ENCODE measurements at regions not wholly inside any gene's neighbourhood (a gene's known extent, or its start where the extent isn't known, plus 50 kb on each side); places are given as distances from the start of the nearest gene placed in this dataset.
A peak's percentile ranks its signal among the peaks of the same experiment; 100 is the strongest.

DNA sequence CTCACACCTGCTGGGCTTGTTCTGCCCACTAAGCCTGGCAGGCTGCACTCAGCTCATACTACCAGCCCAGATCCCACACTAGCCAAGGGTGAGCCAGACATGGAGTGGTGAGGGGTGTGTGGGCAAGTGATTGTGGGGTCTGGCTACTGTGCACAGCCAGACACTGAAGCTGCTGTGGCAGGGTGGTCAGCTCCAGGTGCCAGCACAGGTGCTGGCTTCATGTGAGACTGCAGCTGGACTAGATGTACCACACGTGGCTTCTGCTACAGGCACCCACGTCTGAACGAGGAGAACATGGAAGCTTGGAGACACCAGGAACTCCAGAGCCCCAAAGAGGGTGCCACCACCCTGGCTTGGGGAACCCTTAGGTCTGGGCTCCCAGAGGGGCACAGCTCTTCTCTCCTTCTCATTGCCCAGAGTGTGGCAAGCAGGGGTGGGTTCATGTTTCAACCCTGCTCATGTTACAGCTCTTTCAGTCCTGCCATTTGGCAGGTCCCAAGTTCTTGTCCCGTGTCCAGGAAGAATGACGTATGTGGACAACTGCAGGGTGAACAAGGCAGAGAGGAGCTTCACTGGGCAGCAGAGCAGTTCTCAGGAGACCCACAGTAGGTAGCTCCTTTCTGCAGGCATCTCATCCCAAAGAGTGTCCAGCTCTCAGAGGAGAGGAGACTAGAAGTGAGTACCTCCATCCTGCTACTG is 1624.2 kb upstream of the TMEFF2 start:
- Histone ChIP-seq H3K4me1 (no peaks in the 10 kb centered on the region), H3K36me3 (no peaks in the 10 kb centered on the region), H3K27me3 (no peaks in the 10 kb centered on the region), H3K9me3 (no peaks in the 10 kb centered on the region), H3K4me3 (no peak overlapping the region), H3K27ac (no peak overlapping the region)
- intact Hi-C loops (cut with DNase I) = no loop called here
- WGBS, 2 donors = 62 to 71% methylated on average over 5 of the region's 5 CpGs
- TF ChIP-seq, protein P1, sequence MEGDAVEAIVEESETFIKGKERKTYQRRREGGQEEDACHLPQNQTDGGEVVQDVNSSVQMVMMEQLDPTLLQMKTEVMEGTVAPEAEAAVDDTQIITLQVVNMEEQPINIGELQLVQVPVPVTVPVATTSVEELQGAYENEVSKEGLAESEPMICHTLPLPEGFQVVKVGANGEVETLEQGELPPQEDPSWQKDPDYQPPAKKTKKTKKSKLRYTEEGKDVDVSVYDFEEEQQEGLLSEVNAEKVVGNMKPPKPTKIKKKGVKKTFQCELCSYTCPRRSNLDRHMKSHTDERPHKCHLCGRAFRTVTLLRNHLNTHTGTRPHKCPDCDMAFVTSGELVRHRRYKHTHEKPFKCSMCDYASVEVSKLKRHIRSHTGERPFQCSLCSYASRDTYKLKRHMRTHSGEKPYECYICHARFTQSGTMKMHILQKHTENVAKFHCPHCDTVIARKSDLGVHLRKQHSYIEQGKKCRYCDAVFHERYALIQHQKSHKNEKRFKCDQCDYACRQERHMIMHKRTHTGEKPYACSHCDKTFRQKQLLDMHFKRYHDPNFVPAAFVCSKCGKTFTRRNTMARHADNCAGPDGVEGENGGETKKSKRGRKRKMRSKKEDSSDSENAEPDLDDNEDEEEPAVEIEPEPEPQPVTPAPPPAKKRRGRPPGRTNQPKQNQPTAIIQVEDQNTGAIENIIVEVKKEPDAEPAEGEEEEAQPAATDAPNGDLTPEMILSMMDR (IDR thresholded peaks at IDR 0.05) = no peak
- peak in 1 of 6 donors; percentile 24 for DNase-seq
- FAIRE-seq = no peak
- ATAC-seq = no peak

DNA sequence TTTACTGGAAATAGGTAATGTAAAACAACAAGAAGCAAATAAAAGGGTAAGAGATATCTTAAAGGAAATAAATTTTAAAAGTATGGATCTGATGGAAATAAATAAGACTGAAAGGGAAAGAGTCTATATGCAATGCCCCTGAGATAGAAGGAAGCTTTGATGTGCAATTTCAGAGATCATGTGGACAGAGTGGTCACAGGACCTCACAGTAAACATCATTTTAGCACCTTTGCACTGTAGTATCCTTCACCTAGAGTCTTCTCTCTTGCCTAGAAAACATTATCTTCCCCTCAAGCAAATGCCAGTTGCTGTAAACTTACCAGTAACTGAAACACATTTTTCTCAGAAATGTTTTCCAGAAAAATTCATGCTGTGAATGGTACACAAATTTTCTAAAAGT is 1621.3 kb upstream of the TMEFF2 start:
- TF ChIP-seq, protein P1 (IDR thresholded peaks at IDR 0.05) = no peak
- no peak for FAIRE-seq
- intact Hi-C loops (cut with DNase I) = no loop called here
- no peak for DNase-seq
- no peaks in the 10 kb centered on the region for H3K36me3 ChIP-seq
- no peak overlapping the region for H3K4me3 ChIP-seq
- ATAC-seq = no peak
- no peaks in the 10 kb centered on the region for H3K4me1 ChIP-seq
- H3K9me3 ChIP-seq = no peaks in the 10 kb centered on the region
- no peak overlapping the region for H3K27ac ChIP-seq
- H3K27me3 ChIP-seq = no peaks in the 10 kb centered on the region

DNA sequence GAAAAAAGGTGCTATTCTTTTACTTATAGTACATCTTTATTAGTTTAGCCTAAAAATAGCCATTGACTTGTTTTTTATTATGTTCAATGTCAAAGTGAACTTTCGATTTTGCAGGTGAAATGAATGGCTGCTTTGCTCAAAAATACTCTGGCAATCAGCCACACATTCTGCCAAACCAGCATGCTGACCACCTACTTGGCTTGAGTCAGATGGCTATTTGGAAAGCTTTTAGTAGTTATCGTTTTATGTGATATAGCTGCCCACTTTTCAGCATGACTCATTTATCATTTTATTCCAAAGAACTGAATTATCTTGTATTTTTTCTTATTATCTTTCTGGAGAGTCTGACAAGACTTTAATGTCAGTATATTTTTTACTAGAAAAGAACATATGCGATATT is 1615.8 kb upstream of the TMEFF2 start:
- no peaks in the 10 kb centered on the region for H3K9me3 ChIP-seq
- no peaks in the 10 kb centered on the region for H3K27me3 ChIP-seq
- H3K4me1 ChIP-seq = no peaks in the 10 kb centered on the region
- FAIRE-seq = no peak
- H3K4me3 ChIP-seq = no peak overlapping the region
- no peak for ATAC-seq
- intact Hi-C loops (cut with DNase I) = no loop called here
- no peak for DNase-seq
- 51 to 57% methylated on average over 3 of the region's 3 CpGs for WGBS, 2 donors
- H3K36me3 ChIP-seq = no peaks in the 10 kb centered on the region
- H3K27ac ChIP-seq = no peak overlapping the region
- TF ChIP-seq, protein P1 (IDR thresholded peaks at IDR 0.05) = no peak

DNA sequence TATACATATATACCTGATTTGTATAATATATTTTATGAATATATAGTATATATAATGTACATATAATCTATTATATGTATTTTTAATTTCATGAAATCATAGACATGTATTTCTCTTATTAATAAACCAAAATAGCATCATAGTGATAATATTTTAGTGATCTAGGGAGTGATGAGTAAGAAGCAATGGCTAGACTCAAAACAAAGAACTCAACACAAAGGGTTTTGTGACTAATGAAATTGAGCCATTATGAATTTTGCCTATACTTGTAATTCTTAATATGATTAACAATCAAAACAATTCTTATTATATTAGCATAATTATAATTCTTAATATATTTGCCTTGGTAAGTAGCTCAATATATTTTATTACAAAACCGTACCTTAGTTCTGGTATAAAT is 1614.1 kb upstream of the TMEFF2 start:
- no peaks in the 10 kb centered on the region for H3K27me3 ChIP-seq
- ATAC-seq (no peak), FAIRE-seq (no peak), DNase-seq (no peak)
- intact Hi-C loops (cut with DNase I) = no loop called here
- H3K9me3 ChIP-seq = no peaks in the 10 kb centered on the region
- no peak overlapping the region for H3K27ac ChIP-seq
- no peaks in the 10 kb centered on the region for H3K4me1 ChIP-seq
- WGBS, 2 donors = 81 to 95% methylated on average over 1 of the region's 1 CpG
- TF ChIP-seq, protein P1 (IDR thresholded peaks at IDR 0.05) = no peak
- H3K36me3 ChIP-seq = no peaks in the 10 kb centered on the region
- no peak overlapping the region for H3K4me3 ChIP-seq

DNA sequence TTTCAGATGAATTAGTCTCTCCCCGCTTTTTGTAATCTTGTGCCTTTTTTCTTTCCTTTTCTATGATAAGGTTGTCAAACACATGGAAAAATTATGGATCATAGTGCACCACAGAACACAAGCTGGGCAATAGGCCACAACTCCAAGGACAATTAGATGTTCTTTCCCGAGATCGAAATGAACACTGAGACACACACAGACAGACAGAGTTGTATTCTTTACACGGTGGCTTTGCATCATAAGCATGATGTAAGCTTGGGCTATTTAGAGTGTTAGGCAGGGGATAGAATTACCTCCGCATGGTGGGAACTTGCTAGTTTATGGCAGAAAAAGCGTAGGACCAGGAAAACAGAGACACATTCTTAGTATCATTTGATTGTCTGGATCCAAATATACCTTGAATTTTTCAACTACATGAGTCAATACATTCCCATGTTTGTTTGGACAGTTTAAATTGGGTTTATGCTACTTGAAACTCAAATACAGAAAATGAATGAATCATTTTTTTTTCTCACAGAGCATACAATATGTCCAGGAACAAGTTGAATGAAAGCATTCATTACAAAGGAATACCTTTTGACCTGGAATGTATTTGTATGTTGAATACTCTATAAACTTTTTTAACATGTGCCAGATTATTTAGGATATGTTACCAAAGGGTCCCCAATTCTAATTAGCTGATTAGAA is 1611.5 kb upstream of the TMEFF2 start:
- ATAC-seq (no peak), DNase-seq (no peak), FAIRE-seq (no peak)
- intact Hi-C loops (cut with DNase I) = no loop called here
- TF ChIP-seq, protein P1 (IDR thresholded peaks at IDR 0.05) = no peak
- no peak overlapping the region for H3K4me3 ChIP-seq
- no peaks in the 10 kb centered on the region for H3K9me3 ChIP-seq
- whole genome bisulfite sequencing, 2 donors = 35% methylated on average over 6 of the region's 6 CpGs
- H3K4me1 ChIP-seq = no peaks in the 10 kb centered on the region
- no peaks in the 10 kb centered on the region for H3K36me3 ChIP-seq
- H3K27me3 ChIP-seq = no peaks in the 10 kb centered on the region
- H3K27ac ChIP-seq = no peak overlapping the region
